Mammary epithelial cell (primary cell): ENCODE measurements at regions not wholly inside any gene's neighbourhood (a gene's known extent, or its start where the extent isn't known, plus 50 kb on each side); places are given as distances from the start of the nearest gene placed in this dataset.

ENCODE experiments used
- EZH2 ChIP-seq: IDR thresholded peaks from 2 replicates; pipeline ENCODE4 v1.6.1; 2012; ENCODE audit warnings: low read length, inconsistent platforms, borderline replicate concordance
- TF ChIP-seq, protein P1 (sequence below), 2 donors: IDR thresholded peaks in 1 of 2; conservative IDR thresholded peaks in 1 of 2; 2 replicates each; pipeline ENCODE4 v1.5.1; 2011 to 2012; ENCODE audit warnings: inconsistent platforms in 2 of 2, low read length in 2 of 2, mild to moderate bottlenecking in 2 of 2, control low read depth in 1 of 2, low read depth in 1 of 2; ENCODE audit not compliant: insufficient read depth in 1 of 2; ENCODE audit errors: extremely low read depth in 1 of 2

DNA sequence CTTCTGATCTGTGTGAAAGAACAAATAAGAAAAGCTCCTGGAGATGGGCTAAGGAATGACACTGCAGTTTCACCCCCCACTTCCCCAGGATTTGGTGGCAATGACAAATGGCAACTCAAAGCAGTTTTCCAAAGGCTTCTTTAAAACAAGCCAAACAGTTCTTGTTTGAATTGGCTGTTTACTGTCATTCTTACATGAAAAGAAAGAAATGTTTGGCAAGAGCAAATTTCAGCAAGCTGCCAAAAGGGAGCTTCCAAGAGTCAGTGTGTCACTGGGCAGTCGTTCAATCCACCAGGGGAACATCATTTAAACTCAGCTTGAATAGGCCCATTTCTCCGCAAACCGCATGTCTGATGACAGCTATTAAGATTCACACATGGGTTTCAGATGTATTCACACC lies 119.0 kb upstream of the RHOBTB1 start:
- no peak for TF ChIP-seq EZH2
- TF ChIP-seq, protein P1, sequence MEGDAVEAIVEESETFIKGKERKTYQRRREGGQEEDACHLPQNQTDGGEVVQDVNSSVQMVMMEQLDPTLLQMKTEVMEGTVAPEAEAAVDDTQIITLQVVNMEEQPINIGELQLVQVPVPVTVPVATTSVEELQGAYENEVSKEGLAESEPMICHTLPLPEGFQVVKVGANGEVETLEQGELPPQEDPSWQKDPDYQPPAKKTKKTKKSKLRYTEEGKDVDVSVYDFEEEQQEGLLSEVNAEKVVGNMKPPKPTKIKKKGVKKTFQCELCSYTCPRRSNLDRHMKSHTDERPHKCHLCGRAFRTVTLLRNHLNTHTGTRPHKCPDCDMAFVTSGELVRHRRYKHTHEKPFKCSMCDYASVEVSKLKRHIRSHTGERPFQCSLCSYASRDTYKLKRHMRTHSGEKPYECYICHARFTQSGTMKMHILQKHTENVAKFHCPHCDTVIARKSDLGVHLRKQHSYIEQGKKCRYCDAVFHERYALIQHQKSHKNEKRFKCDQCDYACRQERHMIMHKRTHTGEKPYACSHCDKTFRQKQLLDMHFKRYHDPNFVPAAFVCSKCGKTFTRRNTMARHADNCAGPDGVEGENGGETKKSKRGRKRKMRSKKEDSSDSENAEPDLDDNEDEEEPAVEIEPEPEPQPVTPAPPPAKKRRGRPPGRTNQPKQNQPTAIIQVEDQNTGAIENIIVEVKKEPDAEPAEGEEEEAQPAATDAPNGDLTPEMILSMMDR (conservative IDR thresholded peaks at IDR 0.05 in 1 of 2, IDR thresholded peaks at IDR 0.05 in 1 of 2; ENCODE audit: extremely low read depth in 1 of 2, insufficient read depth in 1 of 2, low read depth in 1 of 2, low read length in 2 of 2) = no peak
